ENCODE measurements at regions not wholly inside any gene's neighbourhood (a gene's known extent, or its start where the extent isn't known, plus 50 kb on each side); places are given as distances from the start of the nearest gene placed in this dataset.

DNA sequence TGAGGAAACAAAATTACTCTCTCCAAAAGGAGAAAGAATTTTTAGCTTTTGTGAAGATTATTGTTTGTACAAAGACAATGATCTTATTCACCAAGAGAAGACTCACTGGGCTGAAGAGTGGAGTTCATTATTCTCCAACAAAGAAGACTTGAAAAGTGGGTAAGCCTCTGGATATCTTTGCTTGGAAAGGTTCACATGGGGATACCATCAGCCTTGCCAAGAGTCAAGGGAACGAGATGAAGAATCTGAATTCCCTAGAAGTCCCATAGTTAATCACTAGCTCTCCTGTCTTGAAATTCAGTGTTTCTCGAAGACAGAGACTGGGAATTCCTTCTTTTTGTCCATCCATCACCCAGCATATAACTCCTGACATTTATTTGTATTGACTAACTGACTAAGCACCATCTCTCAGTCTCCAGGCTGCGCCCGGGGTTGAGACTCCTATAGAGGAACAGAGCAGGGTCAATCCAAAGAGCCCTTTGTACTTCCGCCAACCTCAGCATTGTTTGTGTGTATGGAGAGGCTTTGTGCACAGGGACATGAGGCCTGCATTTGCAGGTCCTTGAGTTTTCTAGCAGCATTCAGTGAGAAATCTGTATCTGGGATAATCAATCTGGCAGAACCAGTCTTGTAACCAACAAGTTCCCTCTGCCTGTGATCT lies 461.9 kb downstream of the KIF16B start:
- no peak for ATAC-seq
- H3K4me3 ChIP-seq: no peak overlapping the region
- TF ChIP-seq, protein P1, sequence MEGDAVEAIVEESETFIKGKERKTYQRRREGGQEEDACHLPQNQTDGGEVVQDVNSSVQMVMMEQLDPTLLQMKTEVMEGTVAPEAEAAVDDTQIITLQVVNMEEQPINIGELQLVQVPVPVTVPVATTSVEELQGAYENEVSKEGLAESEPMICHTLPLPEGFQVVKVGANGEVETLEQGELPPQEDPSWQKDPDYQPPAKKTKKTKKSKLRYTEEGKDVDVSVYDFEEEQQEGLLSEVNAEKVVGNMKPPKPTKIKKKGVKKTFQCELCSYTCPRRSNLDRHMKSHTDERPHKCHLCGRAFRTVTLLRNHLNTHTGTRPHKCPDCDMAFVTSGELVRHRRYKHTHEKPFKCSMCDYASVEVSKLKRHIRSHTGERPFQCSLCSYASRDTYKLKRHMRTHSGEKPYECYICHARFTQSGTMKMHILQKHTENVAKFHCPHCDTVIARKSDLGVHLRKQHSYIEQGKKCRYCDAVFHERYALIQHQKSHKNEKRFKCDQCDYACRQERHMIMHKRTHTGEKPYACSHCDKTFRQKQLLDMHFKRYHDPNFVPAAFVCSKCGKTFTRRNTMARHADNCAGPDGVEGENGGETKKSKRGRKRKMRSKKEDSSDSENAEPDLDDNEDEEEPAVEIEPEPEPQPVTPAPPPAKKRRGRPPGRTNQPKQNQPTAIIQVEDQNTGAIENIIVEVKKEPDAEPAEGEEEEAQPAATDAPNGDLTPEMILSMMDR (IDR thresholded peaks at IDR 0.05): no peak
- intact Hi-C loops (cut with DNase I): no loop called here
- 87 to 89% (median 88%) methylated on average over 5 of the region's 5 CpGs for WGBS, 3 donors
- no peaks in the 10 kb centered on the region for H3K27me3 ChIP-seq (ENCODE audit: insufficient read depth in 3 of 3, low read length in 2 of 3)
- no peaks in the 10 kb centered on the region for H3K9me3 ChIP-seq
- peaks cover 10% of the 10 kb centered on the region for H3K4me1 ChIP-seq
- no peak overlapping the region for H3K27ac ChIP-seq
- no peaks in the 10 kb centered on the region for H3K36me3 ChIP-seq (ENCODE audit: insufficient read depth in 1 of 2, low read depth in 1 of 2)
- no peak for DNase-seq

DNA sequence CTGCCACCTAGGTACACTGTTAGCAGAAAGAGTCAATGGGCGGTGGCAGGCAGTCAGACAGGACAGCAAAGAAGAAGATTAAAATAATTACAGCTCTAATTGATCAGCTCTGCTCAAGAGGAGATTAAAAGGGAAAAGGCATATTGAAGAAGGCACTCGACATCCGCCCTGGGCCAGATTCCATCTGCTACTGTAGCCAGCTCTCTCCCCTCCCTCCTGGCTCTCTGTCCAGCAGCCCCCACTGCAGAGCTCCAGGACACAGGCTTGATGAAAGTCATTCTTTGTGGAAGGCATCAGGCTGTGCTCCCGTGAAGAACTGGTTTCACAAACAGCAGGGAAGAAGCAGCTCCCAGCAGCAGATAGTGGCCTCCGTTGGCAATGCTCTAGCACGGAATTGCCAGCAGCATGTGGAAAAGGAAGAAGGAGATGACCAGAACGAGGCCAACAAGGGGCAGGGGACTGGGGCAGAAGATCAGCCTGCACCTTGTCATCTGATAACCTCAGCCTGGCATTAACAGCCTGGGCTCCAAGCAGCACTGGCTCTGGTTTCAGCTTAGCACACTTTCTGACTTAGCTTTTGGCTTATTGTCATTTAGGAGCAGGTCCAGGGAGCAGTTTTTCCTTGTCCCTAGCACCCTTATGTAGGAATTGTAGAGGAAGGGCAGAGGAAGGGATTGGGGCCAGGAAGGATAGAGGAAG lies 465.9 kb downstream of the KIF16B start:
- Histone ChIP-seq H3K4me1 (peaks cover 10% of the 10 kb centered on the region), H3K27me3 (ENCODE audit: insufficient read depth in 3 of 3, low read length in 2 of 3) (no peaks in the 10 kb centered on the region), H3K36me3 (ENCODE audit: insufficient read depth in 1 of 2, low read depth in 1 of 2) (no peaks in the 10 kb centered on the region), H3K27ac (no peak overlapping the region), H3K4me3 (no peak overlapping the region), H3K9me3 (no peaks in the 10 kb centered on the region)
- TF ChIP-seq, protein P1 (IDR thresholded peaks at IDR 0.05): no peak
- 26 to 32% (median 28%) methylated on average over 7 of the region's 7 CpGs for WGBS, 3 donors
- intact Hi-C loops (cut with DNase I): no loop called here
- peak in 3 of 4 donors; percentile 21 to 49 (median 41) for ATAC-seq
- DNase-seq: no peak

DNA sequence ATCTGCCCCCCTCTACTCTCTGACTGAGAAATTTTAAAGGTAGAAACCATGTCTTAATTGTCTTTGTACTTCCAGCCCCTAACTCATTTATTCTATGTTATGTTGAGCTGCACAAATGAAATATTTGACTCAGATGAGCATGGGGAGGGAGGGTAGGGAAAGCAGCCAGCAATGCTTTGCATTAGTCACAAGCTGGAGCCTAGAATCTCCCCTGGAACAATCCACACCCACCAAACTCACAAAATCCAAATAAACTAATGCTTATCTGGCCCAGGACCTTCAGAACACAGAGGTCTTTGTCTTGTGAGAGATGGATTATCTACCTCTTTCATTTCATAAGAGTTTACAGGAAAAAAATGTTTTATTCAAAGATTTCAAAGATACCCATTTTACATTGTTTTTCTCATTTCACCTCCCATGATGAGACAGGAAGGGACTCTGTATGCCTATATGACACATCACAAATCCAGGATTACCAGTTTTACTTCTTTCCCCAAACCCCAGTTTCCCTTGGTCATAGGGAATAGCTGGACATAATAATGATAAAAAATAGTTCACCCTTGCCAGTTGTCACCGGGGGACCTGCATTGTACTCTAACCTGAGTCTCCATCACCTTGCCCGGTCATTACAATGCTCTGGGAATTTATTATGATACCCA lies 466.9 kb downstream of the KIF16B start:
- Histone ChIP-seq H3K4me3 (no peak overlapping the region), H3K27me3 (ENCODE audit: insufficient read depth in 3 of 3, low read length in 2 of 3) (no peaks in the 10 kb centered on the region), H3K9me3 (no peaks in the 10 kb centered on the region), H3K36me3 (ENCODE audit: insufficient read depth in 1 of 2, low read depth in 1 of 2) (no peaks in the 10 kb centered on the region), H3K27ac (no peak overlapping the region), H3K4me1 (peaks cover 10% of the 10 kb centered on the region)
- DNase-seq: no peak
- intact Hi-C loops (cut with DNase I): no loop called here
- no peak for ATAC-seq
- WGBS, 3 donors: 97 to 98% (median 98%) methylated on average over 2 of the region's 2 CpGs
- TF ChIP-seq, protein P1 (IDR thresholded peaks at IDR 0.05): no peak

DNA sequence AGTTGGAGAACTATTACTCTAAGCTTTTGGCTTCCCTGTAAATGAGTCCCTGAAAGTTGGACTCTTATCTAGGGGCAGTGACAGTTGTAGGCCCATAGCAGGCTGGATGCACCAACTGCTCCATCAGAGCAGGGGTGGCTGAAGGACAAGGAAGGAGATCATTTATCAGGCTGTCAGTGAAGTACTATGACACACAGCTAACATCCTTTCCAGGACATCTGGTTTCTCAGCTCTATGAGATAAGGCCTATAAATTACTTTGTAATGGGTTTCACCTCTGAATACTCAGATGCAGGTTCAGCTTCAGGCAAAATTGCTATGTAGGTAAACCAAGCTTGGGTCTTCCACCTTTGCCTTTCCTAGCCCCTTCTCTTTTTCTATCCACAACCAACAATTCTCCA lies 468.5 kb downstream of the KIF16B start:
- Histone ChIP-seq H3K9me3 (no peaks in the 10 kb centered on the region), H3K27me3 (ENCODE audit: insufficient read depth in 3 of 3, low read length in 2 of 3) (no peaks in the 10 kb centered on the region), H3K27ac (no peak overlapping the region), H3K4me1 (peaks cover 10% of the 10 kb centered on the region), H3K36me3 (ENCODE audit: insufficient read depth in 1 of 2, low read depth in 1 of 2) (no peaks in the 10 kb centered on the region), H3K4me3 (no peak overlapping the region)
- DNase-seq (no peak), ATAC-seq (peak in 1 of 4 donors; percentile 71)
- intact Hi-C loops (cut with DNase I): no loop called here
- TF ChIP-seq, protein P1 (IDR thresholded peaks at IDR 0.05): no peak

Measured in psoas muscle (tissue), 7 donors.